Islet precursor cell (in vitro differentiated cells): ENCODE measurements at regions not wholly inside any gene's neighbourhood (a gene's known extent, or its start where the extent isn't known, plus 50 kb on each side); places are given as distances from the start of the nearest gene placed in this dataset.

Experiments
- DNase-seq: peaks from one replicate; pipeline ENCODE4 v3.0.0-alpha.2; 2018

DNA sequence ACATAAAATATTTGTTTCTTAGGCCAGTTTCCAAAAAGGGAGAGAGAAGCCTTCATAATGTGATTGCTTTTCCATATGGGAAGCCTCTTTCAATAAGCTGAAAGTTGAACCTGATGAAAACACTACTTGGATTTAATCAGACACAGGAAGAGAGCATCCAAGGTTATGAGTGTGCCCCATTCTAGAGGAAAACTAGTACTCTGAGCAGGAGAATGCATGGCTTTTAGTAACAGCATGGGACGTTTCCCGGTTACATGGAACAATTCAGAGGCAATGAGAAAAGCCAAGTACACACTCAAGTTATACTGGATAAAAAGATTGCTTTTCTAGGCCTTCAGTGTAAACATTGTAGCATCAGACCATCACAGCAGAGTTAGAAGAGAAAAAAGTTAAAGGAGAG lies 315.8 kb downstream of the ZNF516 start:
- DNase-seq: no peak

DNA sequence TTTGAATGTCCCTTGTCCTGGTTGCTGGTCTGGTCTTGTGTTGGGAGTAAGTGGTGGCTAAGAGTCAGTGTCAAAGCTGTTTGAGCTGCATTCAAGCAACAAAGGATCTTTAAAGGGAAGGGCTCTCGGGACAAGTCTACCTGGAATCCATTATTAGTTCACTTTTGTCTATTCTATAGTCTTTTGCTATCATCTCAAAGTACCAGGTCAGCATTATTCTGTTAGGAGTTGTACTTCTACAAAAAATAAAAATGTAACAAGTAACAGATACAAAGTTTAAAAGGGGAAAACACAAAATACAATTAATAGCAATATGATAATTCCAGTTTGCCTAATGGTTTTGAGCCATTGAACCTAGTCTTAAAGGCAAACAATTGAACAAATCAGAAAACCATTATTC lies 317.9 kb downstream of the ZNF516 start:
- no peak for DNase-seq

DNA sequence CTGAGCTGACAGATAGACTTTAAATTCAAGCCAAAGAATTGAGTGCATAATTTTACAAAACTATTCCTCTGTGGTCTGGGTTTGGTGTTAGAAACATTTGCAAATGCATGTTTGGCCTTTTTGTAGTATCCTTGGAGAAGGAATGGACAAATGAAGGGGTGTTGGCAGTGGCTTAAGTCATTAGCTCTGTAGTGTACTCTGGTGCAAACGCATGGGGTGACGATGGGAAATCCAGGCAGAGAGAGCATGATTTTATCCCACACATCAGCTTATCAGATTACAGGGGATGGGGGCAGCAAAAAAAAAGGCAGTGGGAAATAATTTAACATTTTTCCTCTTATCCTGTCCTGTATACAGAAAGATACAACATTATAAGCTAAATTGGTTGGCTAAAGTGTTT lies 320.6 kb downstream of the ZNF516 start:
- no peak for DNase-seq

DNA sequence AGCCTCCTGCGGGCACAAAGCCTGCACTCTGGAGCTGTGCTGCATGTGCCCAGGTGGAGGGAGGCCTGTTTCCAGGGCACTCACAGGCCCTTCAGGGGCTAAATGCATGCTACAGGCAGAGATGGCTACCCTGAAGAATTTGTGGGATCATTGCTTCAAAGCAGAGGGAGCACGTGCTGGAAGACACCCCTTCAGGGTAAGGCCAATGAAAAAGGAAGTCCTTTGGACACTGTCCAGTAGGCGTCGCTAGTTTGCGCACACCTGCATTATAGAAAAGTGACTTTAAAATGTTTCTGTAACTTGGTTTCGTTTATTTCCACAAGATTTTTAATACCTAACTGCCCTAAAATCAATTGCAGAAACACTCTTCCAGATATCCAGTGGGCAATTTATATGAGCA lies 325.3 kb downstream of the ZNF516 start:
- DNase-seq: no peak

DNA sequence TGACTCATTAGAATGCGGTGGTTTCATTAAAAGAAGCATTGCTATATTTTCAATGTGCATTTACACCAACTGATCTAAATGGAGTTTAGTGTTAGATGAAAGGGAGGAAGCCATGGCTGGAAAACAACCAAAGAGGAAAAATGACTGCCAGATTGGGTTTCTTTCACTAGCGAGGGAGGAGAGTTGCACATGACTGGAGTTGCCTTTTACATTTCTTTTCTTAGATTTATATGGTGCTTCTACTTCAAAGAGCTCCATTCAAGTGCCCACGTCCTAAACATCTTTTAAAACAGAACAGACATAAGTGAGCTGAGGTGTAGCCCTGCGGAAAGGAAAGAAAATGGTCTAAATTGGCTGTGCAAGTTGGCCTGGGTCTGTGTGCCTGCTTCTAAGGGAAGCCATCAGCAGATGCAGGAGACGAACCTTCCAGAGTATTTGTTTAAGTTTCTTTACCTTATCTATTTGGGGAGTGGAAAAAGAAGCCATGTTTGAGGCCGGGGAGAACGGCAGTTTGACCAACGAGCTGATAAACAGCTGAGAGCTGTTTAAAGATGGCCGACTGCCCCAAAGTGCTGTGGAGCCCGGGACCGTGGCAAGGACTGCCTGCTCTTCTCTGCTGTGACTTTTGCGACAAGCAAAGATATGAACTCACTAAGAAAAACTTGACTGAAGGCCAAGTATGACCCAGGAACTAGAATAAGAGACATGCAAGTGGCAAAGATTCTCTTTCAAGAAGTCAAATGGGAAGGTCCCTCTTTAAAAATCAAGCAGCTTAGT lies 327.0 kb downstream of the ZNF516 start:
- no peak for DNase-seq

DNA sequence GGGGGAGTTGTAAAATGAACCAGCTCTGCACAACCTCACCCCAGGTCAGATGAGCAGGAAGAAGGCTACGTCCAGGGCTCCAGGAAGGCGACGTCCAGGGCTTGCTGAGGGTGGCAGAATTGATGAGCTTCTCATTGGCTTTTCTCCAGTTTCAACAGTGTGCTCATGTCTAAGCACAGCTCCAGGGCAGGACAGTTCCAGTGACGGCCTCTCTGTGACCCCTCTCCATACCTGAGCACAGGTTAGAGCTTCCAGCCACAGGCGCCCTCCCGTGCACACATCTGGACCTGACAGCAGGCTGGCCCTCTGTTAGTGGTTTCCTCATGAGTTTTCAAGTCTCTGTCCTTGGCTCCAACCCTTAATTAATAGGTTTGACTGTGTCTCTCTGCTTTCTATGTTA lies 327.6 kb downstream of the ZNF516 start:
- no peak for DNase-seq

DNA sequence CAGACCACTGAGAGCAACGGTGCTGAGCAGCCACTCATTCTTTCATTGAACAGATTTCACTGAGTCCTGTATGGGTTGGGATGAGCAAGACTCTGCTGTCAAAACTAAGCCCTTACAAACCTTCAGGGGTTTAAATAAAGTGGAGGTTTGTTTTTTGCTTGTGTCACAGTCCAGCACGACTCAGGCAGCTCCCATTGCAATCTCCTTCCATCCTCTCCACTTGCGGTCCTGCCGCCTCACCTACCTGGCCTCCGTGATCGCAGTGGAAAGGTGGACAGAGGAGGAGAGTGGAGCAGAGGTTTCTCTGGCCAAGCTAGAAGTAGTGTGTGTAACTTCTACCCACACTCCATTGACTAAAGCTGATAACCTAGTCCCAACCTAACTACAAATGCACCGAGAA lies 332.2 kb downstream of the ZNF516 start:
- DNase-seq: no peak

DNA sequence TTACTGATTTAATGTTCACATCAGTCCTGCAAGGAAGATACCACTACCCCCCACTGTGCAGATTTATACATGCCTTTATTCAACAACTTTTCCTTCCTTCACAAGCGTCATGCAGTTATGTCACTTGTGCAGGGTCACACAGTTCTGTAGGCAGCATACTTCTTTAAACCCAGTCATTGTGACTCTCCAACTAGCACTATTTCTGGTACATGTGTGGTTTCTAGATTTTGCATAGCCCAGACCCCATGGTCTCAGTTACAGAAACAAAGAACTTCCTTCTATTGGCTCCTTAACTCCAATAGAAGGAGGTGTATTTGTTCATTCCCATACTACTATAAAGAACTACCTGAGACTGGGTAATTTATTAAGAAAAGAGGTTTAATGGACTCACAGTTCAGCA lies 333.1 kb downstream of the ZNF516 start:
- DNase-seq: no peak

DNA sequence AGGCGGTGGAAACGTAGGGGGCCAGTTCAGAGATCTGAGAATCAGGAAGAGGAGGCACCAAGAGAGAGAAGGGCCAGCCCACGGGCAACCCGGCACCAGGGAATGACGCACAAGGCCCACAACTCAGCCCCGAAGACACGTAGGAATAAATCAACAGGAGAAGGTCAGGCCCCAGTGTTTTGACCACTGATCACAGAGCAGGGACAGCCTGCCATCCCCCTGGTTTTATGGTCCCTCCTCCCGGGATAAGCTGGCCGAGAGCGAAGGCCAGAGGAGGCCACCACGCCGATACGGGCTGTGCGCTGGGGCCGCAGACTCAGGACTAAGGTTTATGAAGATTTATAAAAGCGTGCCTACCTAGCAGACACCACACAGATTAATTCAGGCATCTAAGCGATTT lies 341.4 kb downstream of the ZNF516 start:
- no peak for DNase-seq

DNA sequence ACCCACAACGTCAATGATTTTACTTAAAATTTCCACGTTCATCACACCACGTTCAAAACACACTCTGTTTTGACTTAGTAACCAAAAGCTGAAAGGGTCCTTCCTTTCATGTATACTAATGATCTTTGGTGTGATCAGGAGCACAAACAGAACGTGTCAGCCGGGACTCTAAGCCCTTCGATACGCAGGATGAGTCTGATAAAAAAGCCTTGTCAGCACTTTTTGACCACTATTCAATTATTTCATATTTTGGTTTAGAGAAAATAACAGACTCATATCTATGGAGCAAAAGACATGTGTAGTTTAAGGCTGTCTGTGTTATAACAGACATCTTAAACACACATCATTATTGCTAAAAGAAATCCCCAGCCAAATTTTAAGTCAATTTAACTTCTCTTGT lies 345.3 kb downstream of the ZNF516 start:
- no peak for DNase-seq

DNA sequence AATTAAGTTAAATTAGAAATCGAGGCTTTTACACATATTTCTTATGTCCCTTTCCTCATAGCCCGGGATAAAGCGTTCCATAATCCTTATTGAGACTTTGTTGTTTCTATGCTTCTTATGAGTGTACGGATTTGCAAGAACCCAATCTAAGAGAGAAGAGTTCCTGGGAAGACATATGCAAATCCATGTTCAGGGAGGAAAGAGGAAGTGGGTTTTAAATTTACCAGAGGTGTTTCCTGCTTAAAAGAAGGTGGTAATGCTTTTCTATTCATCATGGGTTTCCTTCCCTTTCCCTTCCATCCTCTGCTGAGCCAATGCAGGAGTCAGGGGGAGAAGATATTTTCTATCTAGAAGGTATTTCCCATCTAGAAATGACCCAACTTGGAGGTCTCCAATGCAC lies 345.8 kb downstream of the ZNF516 start:
- DNase-seq: no peak

DNA sequence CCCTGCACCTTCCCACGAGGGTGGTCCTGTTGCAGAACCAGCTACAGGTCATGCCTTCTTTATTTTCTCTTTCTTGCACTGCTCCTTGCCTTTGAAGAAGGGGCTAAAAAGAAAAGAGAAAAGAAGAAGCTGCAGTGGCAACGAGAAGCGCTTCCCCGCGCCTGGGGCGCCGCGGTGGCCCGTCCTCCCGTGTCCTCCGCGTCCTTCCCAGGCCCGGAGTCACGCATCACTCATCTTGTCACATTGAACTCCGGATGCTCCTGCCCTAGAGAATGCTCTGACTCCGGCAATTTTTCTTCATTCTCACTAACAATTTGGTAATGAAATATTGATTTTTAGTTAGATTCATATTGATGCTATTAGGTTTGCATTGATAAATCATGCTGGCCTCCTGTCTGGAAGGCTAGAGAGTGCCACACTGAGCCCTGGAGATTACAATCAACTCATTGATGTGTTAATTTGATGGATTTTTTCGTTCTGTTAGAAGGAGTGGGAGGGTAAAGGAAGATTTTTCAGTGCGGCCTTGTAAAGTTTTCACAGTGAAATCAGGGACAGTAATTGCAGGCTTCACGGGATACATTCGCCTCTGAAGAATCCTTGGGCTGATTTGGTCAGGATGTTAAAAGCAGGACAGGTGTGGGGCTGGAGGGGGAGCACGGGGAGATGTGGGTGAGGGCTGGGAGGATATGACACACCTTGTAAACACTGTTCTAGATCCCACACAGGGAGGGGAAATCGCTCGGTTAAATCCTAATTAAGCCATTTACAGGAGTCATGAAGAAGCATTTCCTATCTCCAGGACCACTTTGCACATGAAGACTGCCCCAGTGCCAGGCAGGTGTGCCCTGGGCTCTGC lies 349.3 kb downstream of the ZNF516 start:
- DNase-seq: no peak

DNA sequence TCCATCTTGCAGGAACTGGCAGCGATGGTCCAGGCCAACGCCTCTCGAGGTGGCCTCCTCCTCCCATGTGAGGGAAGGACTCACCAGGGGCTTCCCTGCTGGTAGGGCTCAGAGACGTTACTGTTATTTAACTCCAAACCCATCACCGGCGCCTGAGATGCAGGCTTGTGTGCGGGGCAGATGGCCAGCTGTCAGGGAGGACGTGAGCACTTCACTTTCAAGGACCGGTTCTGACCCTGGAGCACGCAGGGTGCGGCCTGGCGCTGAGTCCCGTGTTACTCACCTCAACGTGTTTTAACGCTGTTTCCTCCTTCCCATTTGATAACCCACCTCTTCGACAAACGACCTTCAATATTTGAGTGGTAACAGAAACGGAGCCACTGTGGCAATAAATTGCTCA lies 350.2 kb downstream of the ZNF516 start:
- no peak for DNase-seq

DNA sequence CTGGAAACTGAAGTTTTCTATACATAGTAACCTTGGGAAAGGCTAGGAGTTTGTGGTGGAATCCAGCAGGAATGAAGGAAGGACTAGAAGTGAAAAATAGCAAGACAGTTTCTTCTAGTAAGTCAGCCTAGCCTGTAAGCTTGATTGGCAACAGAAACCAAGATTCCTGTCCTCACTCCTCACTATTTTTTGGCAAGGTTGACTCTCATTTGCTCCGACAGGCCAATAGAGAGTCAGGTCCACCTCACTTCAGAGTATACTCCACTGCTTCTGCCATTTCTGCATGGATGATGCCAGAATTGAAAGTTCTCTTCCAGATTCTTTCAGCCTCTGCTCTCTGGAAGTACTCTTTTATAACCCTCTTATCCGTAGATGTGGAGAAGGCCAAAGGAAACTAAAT lies 352.4 kb downstream of the ZNF516 start:
- no peak for DNase-seq

DNA sequence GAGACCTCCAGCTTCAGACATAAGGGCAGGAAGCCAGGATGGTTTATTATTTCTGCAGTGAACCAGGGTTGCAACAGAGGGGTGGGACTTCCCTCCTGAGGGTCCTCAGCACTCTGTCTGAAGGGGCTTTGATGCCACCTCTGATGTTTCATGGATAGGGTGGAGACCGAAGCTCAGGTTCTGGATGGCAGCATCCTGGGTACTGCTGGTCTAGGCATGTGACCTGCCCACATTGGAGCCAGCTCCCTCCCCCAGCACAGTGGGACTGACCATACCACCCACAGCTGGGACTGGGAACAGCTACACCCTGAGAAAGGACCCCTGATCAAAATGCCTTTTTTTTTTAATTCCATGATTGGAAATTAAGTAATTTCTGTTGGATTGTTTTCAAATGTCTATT lies 355.2 kb downstream of the ZNF516 start:
- DNase-seq: no peak

DNA sequence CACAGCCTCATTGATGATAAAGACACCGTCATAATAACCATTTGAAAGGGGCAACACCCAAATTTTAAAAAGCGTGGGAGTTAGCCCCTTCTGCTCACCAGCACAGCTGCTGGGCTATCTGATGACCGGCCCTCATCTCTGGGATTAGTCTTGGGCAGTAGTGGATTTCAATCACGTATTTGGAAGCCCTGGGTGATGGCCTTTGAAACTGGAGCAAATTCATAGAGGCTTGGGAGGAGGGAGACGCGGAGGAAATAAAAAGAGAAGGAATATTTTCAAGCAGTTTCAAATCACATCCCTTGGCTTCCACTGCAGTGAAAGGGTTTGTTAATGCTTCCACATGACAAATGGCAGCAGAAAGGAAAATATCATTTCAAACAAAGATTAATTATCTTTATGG lies 357.8 kb downstream of the ZNF516 start:
- no peak for DNase-seq

DNA sequence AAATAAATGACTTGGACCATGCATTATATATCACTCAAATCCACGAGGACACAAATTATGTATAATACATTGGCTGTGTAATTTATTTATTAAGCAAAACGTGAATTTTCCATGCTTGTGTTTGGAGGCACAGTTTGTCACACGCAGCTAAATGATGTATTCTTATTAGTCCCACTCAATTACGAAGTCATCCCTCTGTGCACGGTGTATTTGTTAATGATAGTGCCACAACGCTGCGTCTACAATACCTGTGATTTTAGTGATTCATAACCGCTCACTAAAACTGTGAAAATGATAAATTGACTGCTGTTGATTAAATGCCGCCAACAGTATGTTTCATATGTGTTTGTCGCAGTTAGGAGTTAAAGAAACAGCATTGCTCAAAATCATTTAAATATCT lies 358.3 kb downstream of the ZNF516 start:
- no peak for DNase-seq

DNA sequence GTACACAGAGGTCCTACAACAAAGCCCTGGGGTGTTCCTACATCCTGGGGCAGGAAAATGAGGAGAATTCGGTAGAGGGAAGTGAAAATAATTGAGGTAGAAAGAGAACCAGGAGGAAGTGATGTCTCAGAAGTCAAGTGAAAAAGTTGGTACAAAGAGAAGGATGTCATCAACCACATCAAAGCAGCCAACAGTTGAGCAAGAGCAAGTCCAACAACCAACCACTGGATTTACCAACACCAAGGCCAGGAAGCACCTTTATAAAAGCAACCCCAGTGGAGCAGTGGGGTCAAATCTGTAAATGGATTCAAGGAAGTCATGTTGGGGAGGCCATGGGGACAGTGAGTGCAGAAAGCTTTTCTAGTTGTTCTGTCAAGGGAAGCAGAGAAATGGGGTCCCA lies 360.4 kb downstream of the ZNF516 start:
- no peak for DNase-seq

DNA sequence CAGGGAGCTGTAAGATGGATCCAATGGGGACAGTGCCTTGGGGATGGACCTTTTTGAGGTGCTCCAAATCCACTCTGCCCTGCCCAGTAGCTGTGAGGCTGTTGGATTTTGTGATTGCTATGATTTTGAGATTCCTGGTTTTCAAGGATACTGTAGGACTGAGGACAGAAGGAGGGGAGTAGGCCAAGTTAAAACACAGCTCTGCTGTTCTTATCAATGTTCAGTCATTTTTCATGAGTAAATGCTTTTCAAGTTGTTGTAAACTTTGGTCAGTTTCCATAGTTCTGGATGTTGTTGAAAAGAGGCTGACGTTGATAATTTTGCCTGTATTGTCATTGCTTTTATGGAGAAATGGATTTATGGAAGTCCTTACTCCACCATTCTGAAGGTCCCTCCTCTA lies 361.2 kb downstream of the ZNF516 start:
- DNase-seq: no peak

DNA sequence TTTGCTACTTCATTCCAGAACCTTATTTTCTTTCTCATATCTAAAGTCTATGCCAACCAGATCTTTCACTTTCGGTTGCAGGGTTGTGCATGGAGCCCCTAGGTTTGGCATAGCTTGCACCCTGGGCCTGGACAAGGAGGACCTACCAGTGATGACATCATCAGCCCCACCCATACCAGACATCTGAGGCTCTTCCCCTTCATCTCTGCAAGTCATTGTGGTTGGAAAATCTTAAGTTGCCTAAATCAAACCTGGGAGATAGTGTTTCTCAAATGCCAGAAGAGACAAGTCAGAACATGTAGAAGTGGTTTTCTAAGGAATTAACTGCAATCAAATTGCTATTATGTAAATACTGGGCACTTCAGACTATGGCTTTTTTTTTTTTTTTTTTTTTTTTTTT lies 363.3 kb downstream of the ZNF516 start:
- DNase-seq: no peak

DNA sequence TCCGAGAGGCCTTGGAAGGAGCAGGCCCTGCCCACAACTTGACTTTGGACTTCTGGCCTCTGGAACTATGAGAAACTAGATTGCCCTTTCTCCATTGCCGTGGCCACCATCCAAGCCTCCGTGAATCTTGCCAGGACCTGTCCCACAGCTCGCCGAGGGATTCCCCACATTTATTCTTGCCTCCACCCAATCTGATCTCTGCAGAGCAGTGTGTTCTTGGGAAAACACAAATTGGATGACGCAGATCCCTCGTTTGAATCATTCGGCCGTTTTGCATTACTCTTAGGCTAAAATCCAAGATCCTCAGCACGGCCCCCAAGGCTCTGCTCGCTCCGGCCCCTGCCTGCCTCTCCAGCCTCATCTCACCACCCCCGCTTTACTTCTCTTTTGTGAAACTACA lies 364.2 kb downstream of the ZNF516 start:
- no peak for DNase-seq

DNA sequence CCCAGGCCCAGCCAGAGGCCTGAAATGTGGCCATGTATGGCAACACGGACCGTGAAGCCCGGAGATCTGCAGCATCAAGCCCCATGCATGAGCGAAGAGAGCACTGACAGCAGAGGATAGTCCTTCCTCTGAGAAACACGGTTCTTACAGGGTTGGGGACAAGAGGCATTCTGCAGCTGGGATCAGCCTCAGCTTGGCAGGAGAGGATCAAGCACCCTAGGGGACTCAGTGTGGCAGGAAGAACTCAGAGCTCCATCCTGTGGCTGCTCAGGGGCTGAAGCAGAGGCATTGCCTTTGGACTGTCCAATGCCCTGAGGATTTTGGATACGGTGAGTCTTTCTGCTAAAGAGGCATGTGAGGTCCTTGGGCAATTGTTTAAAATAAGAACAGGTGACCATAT lies 368.7 kb downstream of the ZNF516 start:
- DNase-seq: peak; percentile 64

DNA sequence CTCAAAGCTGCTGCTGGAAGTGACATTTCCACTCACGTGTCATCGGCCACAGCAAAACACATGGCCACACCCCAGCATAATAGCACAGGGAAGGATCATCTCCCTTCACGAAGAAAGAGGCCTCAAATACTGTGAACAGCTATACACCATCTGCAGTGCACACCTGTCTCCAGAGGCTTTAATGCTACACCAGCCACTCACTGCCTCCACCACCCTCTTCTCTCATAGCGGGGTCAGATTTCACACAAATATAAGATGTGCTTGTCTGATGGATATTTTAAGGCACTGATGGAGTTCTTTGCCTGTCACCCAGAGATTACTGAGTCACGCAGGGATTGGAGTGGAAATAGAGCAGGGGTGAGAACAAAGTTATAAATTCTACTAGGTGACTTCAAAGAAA lies 374.0 kb downstream of the ZNF516 start:
- DNase-seq: no peak

DNA sequence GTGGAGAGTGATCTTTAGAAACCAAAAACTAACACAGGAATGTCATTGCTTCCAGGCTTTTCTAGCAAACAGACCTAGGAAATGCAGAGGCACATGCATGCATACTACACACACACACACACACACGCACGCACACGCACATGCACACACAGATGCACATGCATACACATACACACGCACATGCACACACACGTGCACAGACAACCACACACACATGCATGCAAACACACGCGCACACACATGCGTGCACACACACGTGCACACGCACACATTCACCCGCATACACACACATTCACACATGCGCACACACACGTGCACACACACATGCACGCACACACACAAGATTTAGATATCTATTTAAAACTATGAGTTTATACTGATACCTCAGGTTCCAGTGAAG lies 379.5 kb downstream of the ZNF516 start:
- no peak for DNase-seq

DNA sequence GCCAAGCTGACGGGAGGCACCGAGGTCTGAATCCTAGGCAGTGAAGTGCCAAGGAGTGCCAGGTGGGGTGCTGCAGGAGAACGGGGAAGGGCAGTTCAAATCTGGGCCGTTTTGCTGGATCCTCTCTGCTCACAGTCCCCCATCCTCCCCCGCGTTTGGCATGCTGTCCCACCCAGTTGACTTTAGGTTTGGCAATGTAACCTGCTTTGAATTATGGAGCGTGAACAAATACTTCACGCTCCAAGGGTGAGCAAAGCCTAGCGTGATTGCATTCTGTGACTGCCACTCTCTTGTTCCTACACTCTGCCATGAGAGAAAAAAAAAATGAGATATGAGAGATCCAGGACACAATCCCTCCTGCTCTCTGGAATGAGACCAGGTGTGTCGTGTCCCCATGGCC lies 381.9 kb downstream of the ZNF516 start:
- no peak for DNase-seq
